Stomach (tissue), 8 donors: ENCODE measurements at regions not wholly inside any gene's neighbourhood (a gene's known extent, or its start where the extent isn't known, plus 50 kb on each side); places are given as distances from the start of the nearest gene placed in this dataset.

Source experiments
- DNase-seq, 2 donors: peaks; one replicate each; pipeline versions ENCODE4 v3.0.0 to v3.0.0-alpha.2; 2013 to 2019
- H3K27ac ChIP-seq, 5 donors: fragments of 200-600 bp in 4 of 5; sonication (generic) in 4 of 5; one replicate each; pipeline ENCODE4 v1.5.1; 2013 to 2019; ENCODE audit warnings: mild to moderate bottlenecking in 1 of 5, moderate library complexity in 1 of 5
- H3K27me3 ChIP-seq, 3 donors: fragments of 200-600 bp; sonication (generic); one replicate each; pipeline ENCODE4 v1.5.1; 2017 to 2019; ENCODE audit warnings: mixed run types in 1 of 3
- H3K36me3 ChIP-seq, 4 donors: fragments of 200-600 bp; sonication (generic); 1 replicate in 3 of 4; 2 replicates in 1 of 4; pipeline ENCODE4 v1.5.1; 2016 to 2019
- H3K4me1 ChIP-seq, 4 donors: fragments of 200-600 bp; sonication (generic); one replicate each; pipeline ENCODE4 v1.5.1; 2016 to 2019
- H3K4me3 ChIP-seq, 4 donors: fragments of 200-600 bp; sonication (generic) in 3 of 4; one replicate each; pipeline ENCODE4 v1.5.1; 2016 to 2019; ENCODE audit warnings: mild to moderate bottlenecking in 1 of 4
- H3K9me3 ChIP-seq, 4 donors: fragments of 200-600 bp; sonication (generic); one replicate each; pipeline ENCODE4 v1.5.1; 2016 to 2019
- EP300 ChIP-seq: sonication (generic); formaldehyde crosslinking; IDR thresholded peaks from one replicate; pipeline ENCODE4 v1.6.1; 2017; ENCODE audit warnings: antibody characterized with exemption
- POLR2A ChIP-seq, 4 donors: fragments of 450-650 bp; IDR thresholded peaks; one replicate each; pipeline ENCODE4 v1.6.1; 2016; ENCODE audit warnings: antibody characterized with exemption in 4 of 4, control low read depth in 2 of 4, mild to moderate bottlenecking in 1 of 4, moderate library complexity in 1 of 4
- POLR2AphosphoS5 ChIP-seq, 3 donors: sonication (generic); formaldehyde crosslinking; IDR thresholded peaks; one replicate each; pipeline ENCODE4 v1.6.1; 2016; ENCODE audit warnings: antibody characterized with exemption in 3 of 3
- WGBS, 5 donors: extraction: QIAGEN DNeasy Blood & Tissue Kit in 3 of 5; methylation state at CpG; one replicate each; pipeline versions ENCODE4 v1.1.5 to v1.1.7; 2013 to 2018; 5-methylcytosine and 5-hydroxymethylcytosine counted together
- intact Hi-C: fragments of 100-400 bp; cut with DNase I; formaldehyde crosslinking; loops from one replicate; pipeline ENCODE4 v1.15.1; 2023; ENCODE audit warnings: low total_unique reads
- TF ChIP-seq, protein P1 (sequence below), 7 experiments: fragments of 450-650 bp in 4 of 7; fragments of 200-600 bp in 3 of 7; sonication (generic) in 3 of 7; IDR thresholded peaks; one replicate each; pipeline ENCODE4 v1.5.1; 2016 to 2019; ENCODE audit warnings: antibody characterized with exemption in 7 of 7, control low read depth in 2 of 7, mild to moderate bottlenecking in 1 of 7
- donor health status: healthy with polysubstance abuse.
- donor health status: Bipolar disorder and iron deficiency.
- donor health status: healthy.

DNA sequence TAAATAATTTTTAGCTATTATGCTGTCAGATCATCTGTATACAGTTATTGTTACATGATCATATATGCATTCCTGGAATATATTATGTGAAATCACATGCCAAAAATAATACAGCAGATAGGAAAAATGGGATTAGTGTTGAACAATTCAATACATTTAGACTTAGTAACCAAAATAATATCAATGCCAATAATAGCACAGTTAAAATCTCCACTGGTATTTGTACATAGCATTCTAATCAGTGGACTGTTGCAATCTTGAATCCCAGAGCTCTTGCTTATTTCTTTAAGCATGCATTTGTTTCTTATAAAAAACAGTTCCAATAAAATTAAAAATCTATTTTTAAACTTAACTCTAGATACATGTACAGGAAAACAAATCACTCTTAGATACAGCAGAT is 2772.2 kb downstream of the PCDH9 start:
- no peak for DNase-seq
- no peaks in the 10 kb centered on the region for H3K27me3 ChIP-seq
- H3K27ac ChIP-seq, result no peak overlapping the region
- intact Hi-C loops, result no loop called here
- no peaks in the 10 kb centered on the region for H3K9me3 ChIP-seq
- no peak overlapping the region for H3K4me3 ChIP-seq
- H3K36me3 ChIP-seq, result no peaks in the 10 kb centered on the region
- H3K4me1 ChIP-seq, result no peaks in the 10 kb centered on the region
- TF ChIP-seq POLR2AphosphoS5 (IDR thresholded peaks at IDR 0.05), result no peak
- TF ChIP-seq EP300, result no peak
- TF ChIP-seq, protein P1, sequence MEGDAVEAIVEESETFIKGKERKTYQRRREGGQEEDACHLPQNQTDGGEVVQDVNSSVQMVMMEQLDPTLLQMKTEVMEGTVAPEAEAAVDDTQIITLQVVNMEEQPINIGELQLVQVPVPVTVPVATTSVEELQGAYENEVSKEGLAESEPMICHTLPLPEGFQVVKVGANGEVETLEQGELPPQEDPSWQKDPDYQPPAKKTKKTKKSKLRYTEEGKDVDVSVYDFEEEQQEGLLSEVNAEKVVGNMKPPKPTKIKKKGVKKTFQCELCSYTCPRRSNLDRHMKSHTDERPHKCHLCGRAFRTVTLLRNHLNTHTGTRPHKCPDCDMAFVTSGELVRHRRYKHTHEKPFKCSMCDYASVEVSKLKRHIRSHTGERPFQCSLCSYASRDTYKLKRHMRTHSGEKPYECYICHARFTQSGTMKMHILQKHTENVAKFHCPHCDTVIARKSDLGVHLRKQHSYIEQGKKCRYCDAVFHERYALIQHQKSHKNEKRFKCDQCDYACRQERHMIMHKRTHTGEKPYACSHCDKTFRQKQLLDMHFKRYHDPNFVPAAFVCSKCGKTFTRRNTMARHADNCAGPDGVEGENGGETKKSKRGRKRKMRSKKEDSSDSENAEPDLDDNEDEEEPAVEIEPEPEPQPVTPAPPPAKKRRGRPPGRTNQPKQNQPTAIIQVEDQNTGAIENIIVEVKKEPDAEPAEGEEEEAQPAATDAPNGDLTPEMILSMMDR (IDR thresholded peaks at IDR 0.05), result no peak
- no peak for TF ChIP-seq POLR2A (IDR thresholded peaks at IDR 0.05)

DNA sequence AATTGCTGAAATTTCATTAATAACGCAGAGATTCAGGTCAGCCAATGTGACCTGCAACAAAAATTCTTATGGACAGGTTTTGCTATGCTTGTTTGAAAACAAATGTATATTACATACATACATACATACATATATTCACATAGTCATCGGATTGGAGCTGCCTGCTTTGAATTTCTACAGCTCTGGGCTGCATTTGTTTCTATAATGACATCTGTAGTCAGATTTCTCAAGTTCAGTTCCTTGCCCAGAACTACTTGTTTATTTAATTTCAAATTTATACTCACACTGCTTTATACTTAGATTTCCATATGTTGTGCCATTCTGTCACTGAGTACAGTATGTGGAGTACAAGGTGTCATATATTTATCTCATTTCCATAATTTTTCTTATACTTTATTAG is 2775.0 kb downstream of the PCDH9 start:
- Histone ChIP-seq H3K27me3 (no peaks in the 10 kb centered on the region), H3K27ac (no peak overlapping the region), H3K36me3 (no peaks in the 10 kb centered on the region), H3K4me3 (no peak overlapping the region), H3K4me1 (no peaks in the 10 kb centered on the region), H3K9me3 (no peaks in the 10 kb centered on the region)
- TF ChIP-seq, protein P1 (IDR thresholded peaks at IDR 0.05), result no peak
- TF ChIP-seq POLR2A (IDR thresholded peaks at IDR 0.05) (no peak), EP300 (no peak), POLR2AphosphoS5 (IDR thresholded peaks at IDR 0.05) (no peak)
- intact Hi-C loops, result no loop called here
- no peak for DNase-seq
- WGBS, 5 donors, result 60 to 73% (median 63%) methylated on average over 2 of the region's 2 CpGs

DNA sequence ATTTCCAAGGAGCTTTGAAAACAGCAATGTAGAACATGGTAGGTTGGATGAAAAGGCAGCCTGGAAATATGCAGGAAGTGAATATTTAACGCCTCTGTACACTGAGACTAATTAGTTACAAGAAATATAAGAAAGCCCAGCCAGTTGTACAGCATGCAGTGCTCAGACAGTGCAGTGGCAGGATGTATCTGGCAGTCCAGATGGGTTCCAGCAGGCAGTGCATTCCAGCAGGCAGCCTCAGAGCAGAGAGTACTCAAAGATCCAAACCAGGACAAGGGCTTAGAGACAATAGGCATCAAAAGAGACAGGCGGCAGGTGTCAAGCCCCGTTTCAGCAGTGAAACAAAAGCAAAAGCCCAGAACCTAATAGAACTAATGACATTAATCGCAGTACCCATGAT is 2776.3 kb downstream of the PCDH9 start:
- H3K36me3 ChIP-seq, result no peaks in the 10 kb centered on the region
- H3K27ac ChIP-seq, result no peak overlapping the region
- no peaks in the 10 kb centered on the region for H3K4me1 ChIP-seq
- DNase-seq, result peak in 1 of 2 donors; percentile 18
- no peak for TF ChIP-seq POLR2A (IDR thresholded peaks at IDR 0.05)
- no peak for TF ChIP-seq POLR2AphosphoS5 (IDR thresholded peaks at IDR 0.05)
- TF ChIP-seq EP300, result no peak
- TF ChIP-seq, protein P1 (IDR thresholded peaks at IDR 0.05), result no peak
- intact Hi-C loops, result no loop called here
- H3K4me3 ChIP-seq, result no peak overlapping the region
- 55 to 72% (median 63%) methylated on average over 4 of the region's 4 CpGs for WGBS, 5 donors
- H3K9me3 ChIP-seq, result no peaks in the 10 kb centered on the region
- H3K27me3 ChIP-seq, result no peaks in the 10 kb centered on the region

DNA sequence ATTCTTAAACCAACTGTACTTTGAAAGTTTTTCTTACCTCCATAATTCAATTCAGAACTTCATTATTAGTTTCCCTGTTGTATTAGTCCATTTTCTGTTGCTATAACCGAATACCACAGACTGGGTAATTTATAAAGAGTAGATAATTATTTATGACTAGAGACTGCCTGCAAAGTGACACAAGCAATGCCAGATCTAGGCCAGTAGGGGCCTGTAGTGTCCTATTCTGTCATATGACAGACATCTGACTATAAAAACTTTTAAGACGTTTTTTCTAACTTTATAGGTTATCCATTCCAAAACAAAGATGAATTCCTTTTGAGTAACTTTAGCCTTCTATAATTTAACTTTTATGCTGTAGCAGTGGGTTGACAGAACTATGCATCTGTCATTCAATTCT is 2783.8 kb downstream of the PCDH9 start:
- intact Hi-C loops, result no loop called here
- H3K4me3 ChIP-seq, result no peak overlapping the region
- no peaks in the 10 kb centered on the region for H3K9me3 ChIP-seq
- H3K36me3 ChIP-seq, result no peaks in the 10 kb centered on the region
- DNase-seq, result no peak
- no peak overlapping the region for H3K27ac ChIP-seq
- no peaks in the 10 kb centered on the region for H3K27me3 ChIP-seq
- TF ChIP-seq, protein P1 (IDR thresholded peaks at IDR 0.05), result no peak
- no peak for TF ChIP-seq POLR2AphosphoS5 (IDR thresholded peaks at IDR 0.05)
- TF ChIP-seq POLR2A (IDR thresholded peaks at IDR 0.05), result no peak
- TF ChIP-seq EP300, result no peak
- no peaks in the 10 kb centered on the region for H3K4me1 ChIP-seq
- 47 to 53% (median 50%) methylated on average over 2 of the region's 2 CpGs for WGBS, 5 donors
